AG10803 (cell line): ENCODE measurements at regions not wholly inside any gene's neighbourhood (a gene's known extent, or its start where the extent isn't known, plus 50 kb on each side); places are given as distances from the start of the nearest gene placed in this dataset.

ENCODE experiments used
- DNase-seq: peaks from one replicate; pipeline ENCODE4 v3.0.0; 2010; ENCODE audit warnings: low read depth
- H3K4me3 ChIP-seq: 2 replicates; pipeline ENCODE4 v1.5.1; 2011; ENCODE audit warnings: mild to moderate bottlenecking, low read length, control low read depth
- TF ChIP-seq, protein P1 (sequence below): conservative IDR thresholded peaks from 2 replicates; pipeline ENCODE4 v1.5.1; 2011; ENCODE audit warnings: mild to moderate bottlenecking, low read length, control low read depth, inconsistent platforms

DNA sequence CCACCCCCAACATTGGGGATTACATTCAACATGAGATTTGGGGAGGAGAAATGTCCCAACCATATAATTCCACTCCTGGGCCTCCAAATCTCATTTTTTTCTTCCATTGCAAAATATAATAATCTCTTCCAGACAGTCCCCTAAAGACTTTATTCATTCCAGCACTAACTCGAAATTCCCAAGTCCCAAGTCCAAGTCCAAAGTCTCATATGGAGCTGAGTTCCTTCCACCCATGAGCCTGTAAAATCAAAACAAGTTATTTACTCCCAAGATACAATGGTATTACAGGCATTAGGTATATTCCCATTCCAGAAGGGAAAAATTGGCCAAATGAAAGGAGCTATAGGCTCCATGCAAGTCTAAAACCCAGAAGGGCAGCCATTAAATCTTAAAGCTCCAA lies 56.7 kb downstream of the P2RY1 start:
- TF ChIP-seq, protein P1, sequence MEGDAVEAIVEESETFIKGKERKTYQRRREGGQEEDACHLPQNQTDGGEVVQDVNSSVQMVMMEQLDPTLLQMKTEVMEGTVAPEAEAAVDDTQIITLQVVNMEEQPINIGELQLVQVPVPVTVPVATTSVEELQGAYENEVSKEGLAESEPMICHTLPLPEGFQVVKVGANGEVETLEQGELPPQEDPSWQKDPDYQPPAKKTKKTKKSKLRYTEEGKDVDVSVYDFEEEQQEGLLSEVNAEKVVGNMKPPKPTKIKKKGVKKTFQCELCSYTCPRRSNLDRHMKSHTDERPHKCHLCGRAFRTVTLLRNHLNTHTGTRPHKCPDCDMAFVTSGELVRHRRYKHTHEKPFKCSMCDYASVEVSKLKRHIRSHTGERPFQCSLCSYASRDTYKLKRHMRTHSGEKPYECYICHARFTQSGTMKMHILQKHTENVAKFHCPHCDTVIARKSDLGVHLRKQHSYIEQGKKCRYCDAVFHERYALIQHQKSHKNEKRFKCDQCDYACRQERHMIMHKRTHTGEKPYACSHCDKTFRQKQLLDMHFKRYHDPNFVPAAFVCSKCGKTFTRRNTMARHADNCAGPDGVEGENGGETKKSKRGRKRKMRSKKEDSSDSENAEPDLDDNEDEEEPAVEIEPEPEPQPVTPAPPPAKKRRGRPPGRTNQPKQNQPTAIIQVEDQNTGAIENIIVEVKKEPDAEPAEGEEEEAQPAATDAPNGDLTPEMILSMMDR: no peak
- no peak overlapping the region for H3K4me3 ChIP-seq
- DNase-seq: no peak

DNA sequence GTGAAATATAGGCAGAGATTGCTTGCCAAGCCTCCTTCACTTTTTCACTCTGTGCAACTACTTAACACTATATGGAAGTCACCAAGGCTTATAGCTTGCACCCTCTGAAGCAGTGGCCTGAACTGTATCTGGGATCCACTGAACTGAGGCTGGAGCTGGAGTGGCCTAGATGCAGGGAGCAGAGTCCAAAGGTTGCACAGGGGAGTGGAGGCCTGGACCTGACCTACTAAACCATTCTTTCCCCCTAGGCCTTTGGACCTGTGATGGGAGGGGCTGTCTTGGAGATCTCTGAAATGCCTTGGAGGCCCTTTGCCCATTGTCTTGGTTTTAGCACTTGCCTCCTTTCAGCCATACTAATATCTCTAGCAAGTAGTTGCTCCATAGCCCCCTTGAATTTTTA lies 57.5 kb downstream of the P2RY1 start:
- TF ChIP-seq, protein P1: no peak
- no peak overlapping the region for H3K4me3 ChIP-seq
- no peak for DNase-seq

GRCh38 chr3:152893647-152894046 lies 58.7 kb downstream of the P2RY1 start:
- TF ChIP-seq, protein P1: no peak

DNA sequence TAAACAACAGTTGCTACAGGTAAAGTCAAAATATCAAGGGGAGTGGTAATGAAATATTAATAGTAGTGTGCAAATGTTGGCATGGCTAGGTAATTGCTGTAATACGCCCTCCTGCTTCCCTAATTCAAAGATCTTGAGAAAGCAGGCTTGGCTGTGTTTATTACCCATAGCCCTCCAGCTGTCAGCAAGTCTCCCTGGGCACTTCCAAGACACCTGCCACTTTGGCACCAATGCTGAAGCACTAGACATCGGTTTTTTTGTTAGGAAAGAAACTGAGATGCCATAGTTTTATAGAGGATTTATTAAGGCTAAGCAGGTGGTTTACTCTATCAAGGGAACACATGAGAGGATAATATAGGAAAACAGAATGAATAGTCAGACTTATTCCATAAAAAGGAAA lies 64.4 kb downstream of the P2RY1 start:
- no peak overlapping the region for H3K4me3 ChIP-seq
- DNase-seq: no peak
- TF ChIP-seq, protein P1: no peak

More at GRCh38 chr3:152893647-152894046, 58.7 kb downstream of the P2RY1 start:
- H3K4me3 ChIP-seq: no peak overlapping the region
- DNase-seq: no peak

DNA sequence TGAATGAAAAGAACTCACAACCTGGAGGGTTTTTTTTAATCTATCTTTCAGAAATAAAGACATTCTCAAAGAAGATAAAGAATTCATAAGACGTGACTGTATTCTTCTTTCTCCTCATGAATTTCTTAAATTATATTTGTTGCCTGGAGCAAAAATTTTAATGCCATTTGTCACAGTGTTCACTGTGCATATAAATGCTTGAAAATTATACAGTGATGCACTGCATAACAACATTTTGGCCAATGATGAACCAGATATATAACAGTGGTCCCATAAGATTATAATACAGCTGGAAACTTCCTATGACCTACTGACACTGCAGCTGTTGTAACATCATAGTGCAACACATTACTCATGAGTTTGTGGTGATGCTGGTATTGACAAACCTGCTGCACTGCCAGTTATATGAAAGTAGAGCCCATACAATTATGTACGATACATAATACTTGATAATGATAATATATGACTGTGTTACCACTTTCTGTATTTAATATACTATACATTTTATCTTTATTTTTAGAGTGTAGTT lies 67.3 kb downstream of the P2RY1 start:
- H3K4me3 ChIP-seq: no peak overlapping the region
- TF ChIP-seq, protein P1: no peak
- DNase-seq: no peak

GRCh38 chr3:152905631-152906030 lies 70.7 kb downstream of the P2RY1 start:
- DNase-seq: no peak
- no peak overlapping the region for H3K4me3 ChIP-seq
- TF ChIP-seq, protein P1: no peak

DNA sequence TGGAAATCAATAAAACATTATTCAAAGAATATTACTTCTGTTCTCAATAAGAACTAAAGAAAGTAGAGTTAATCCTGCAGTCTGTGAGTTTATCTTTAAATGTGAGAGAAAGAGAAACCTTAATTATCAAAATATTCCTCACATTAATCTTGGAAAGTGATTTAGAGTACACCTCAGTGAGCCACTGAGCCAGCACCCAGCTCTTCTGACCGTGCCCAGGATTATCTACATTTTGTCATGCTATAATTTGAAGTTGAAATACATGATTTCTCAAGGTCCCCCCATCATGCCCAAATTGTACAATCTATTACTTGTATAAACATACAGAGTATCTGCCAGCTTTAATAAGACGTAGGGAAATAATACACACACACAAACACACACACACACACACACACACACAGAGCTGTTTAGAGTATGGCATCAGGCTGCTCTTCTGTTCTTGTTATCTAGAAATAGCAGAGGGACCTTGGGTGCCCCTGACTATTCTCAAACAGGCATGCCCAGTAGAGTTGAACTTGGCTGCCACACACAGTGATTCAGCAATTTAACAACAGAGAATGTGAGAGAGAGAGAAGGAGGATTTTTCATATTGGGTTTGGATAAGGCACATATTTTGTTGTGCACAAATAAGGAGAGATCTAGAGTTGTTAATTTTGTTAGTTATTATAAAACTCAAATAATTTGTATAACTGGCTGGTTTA lies 74.4 kb downstream of the P2RY1 start:
- DNase-seq: peak; percentile 25
- no peak overlapping the region for H3K4me3 ChIP-seq
- TF ChIP-seq, protein P1: no peak
